Activated naive CD8-positive, alpha-beta T cell treated with anti-CD3 and anti-CD28 coated beads, Interleukin-2, amount 50 U/mL, for 16 hours (primary cell): ENCODE measurements at regions not wholly inside any gene's neighbourhood (a gene's known extent, or its start where the extent isn't known, plus 50 kb on each side); places are given as distances from the start of the nearest gene placed in this dataset.
A peak's percentile ranks its signal among the peaks of the same experiment; 100 is the strongest.
"Not testable (repeated sequence)": the region's sequence is repeated elsewhere in the genome, so short reads cannot be mapped to it uniquely, and the experiment has no call there.

Source experiments
- DNase-seq: peaks from one replicate; pipeline ENCODE4 v3.0.0-alpha.2; 2020; ENCODE audit warnings: low read depth, low spot score

- no peak for DNase-seq
Observed at GRCh38 chr5:133881576-133882388, 86.6 kb downstream of the C5orf15 start.

DNA sequence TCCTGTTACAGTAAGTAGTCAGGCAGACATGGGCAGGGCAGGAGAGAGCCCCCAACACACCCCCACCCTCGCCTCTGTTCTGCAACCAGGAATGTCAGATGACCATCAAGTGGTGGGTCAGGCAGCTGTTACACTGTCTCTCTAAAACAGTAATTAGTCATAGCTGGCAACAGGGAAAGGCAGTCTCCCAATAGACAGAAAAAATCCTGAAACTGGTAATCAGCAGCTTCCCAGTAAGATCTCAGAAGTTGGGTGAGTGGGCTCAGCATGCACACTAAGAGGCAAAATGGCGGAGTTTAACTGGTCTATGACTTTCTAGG lies 90.2 kb downstream of the C5orf15 start:
- no peak for DNase-seq

- no peak for DNase-seq
Observed at GRCh38 chr5:133877351-133878235, 90.8 kb downstream of the C5orf15 start.

GRCh38 chr5:133876266-133876665 lies 92.2 kb downstream of the C5orf15 start:
- no peak for DNase-seq

DNA sequence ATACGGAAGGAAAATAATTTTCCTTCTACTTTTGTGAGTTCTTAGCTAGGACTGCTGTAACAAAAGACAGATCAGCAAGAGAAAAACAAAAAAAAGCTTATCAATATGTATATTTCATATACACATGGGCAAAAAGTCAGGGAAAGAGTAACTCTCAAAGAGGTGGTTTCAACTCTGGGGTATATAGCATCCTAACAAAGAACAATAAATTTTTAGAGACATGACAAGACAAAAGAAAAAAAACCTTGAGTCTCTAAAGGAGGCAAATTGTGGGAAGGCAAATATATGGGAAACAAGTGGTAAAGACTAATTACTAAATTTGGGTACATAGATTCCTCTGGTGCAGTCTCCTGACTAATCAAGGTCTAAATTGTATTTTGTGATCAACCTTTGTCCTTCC lies 93.2 kb downstream of the C5orf15 start:
- DNase-seq, result no peak

DNA sequence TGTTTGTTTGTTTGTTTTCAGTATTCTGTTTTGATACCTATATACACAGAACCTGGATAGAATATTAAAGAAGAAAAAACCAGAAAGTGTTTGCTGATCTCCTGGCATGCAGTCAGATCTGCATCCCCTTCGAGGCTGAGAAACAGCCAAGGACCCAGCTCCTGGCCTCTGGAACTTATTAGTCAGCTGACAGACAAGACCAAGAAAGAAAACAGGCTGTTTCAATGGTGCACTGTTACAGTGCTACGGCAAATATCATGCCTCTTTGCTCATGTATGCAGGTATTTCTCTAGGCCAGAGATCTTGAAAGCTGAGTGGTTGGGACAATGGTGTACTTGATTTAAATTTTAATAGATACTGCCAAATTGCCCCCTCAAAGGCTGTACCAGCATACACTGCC lies 95.0 kb downstream of the C5orf15 start:
- DNase-seq, result no peak

DNA sequence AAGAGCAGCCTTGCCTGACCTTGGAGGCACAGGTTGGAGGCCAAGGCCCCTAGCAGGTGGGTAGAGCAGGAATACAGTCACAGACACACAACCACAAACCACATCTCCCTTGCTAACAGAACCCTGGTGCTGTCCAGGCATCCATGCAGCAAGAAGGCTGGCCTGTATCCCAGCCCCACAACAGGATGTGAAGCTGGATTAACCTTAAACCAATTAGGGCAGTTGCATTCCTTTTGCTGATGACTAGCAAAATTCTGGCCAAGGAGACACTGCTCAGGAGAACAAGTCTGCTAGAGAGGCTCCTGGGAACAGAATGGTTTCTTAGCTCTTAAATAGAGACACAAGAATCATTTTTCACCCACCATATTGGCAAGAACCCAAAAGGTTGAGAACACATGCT lies 97.8 kb downstream of the C5orf15 start:
- DNase-seq, result no peak

DNA sequence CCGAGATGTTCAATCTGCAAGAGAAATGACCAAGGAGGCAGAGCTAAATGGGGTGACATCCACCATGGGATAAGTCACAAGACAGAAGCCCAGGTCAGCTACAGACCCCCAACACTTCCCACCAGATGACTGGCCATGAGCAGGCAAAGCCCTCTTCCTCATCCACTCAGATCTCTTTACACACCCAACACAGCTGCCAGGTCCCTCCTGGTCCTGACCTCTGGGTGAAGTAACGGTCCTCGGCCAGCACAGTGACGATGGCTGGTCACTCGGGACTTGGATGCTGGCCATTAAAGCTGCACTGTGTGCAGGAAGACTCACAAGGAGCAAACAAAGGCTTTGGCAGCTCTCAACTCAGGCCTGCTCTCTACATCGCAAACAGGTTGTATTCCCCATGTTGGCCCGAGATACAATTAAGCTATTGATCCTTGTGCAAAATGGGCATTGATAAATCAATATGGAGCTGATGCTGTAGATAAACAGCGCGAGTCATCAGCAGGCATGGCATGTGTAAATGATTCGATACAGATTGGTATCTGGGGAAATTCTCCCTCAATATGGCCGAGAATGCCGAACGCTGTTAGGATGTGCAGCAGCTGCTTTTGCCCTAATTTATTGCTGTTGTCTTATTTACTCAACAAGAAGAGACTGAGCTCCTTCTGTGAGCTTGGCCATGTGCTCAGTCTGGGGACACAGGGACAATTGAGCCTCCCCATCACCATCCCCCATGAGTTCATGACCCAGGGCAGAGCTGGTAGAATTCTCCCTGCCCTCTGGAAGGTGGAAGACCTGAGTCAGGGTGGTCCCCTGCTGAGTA lies 98.7 kb downstream of the C5orf15 start:
- DNase-seq, result no peak

DNA sequence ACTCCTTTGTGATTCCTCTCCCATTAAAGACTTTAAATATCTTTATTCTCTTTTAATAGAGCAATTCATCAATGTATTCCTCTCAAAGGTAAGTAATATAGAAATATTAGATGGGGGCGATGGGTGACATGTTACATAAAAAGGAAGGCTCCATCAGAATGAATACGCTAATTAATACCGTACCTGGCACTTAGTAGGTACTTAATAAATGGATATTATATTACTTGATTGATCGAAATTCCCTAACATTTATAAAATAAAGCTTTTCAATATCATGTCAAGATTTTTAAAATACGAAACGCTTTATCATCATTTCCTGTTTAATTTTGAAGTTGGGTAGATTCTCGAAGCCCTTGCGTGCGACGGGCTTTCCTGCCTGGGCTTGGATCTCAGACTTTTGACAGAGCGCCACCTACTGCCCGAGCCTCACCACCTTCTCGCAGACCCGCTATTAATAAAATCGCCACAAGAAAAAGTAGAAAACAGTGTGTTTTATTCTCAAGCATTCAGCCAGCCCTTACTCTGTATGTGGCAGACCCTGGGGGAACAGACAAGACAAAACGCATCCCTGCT lies 99.4 kb downstream of the C5orf15 start:
- DNase-seq, result peak; percentile 69

DNA sequence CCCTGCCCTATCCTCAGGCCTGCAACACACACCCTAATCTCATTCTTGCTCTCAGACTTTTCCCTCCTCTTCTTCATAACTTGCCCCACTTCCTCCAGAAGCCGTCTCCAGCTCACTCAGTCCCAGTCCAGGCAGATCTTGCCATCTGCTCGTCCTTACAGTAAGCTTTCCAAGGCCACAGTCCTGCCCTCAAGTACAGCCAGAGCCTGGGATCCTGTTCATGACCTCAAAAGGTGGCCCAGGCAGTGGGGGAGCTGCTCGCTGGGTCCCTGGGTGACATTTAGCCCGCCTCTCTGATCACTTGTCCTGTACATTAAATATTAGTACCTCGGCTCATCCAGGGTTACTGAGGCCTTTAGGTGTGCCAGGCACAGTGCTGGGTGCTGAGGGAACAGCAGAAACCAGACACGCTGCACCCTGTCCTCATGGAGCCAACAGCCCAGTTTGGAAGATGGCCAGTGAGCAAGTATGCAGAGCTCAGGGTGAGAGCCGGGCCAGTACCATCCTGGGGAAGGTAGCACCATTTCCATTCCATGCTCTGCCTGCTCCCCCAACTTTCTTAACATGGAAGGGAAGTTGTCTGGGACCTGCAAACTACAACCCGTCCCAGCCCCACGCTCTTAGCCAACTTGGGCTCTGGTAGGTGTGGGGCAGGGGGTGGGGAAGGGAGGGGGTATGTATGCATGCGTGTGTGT lies 100.4 kb downstream of the C5orf15 start:
- no peak for DNase-seq

DNA sequence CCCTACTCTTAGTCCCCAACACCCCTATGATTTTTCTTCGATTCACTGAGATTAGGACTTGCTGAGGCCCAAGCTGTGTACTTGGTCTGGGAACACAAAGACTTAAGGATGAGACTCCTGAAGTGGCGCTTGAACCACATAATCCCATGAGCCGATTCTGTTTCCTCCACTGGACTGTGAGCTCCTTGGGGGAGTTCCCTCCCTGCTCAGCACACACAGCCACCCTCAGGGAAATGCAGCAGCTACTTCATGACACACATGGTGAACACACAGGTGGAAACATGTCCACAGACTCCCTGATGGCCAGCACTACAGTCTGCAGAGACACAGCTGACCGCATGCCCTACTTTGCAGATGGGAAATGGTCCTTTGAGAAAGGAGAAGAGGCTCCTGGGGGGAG lies 101.1 kb downstream of the C5orf15 start:
- no peak for DNase-seq

DNA sequence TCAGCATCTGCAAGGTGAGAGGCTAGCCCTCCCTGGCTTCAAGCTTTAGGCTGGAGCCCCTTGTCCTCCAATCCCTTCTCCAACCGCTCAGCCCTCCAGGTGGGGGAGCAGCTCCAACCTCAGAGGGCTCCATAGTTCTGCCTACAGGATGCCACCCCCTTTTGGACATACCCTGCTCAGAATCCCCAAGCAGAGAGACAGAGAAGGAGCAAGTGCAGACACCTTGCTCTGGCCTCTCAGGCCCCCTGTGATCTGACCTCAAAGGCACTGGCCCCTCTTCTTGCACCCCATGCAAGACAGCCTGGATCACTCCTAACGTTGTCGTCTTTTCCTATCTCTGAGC lies 101.6 kb downstream of the C5orf15 start:
- DNase-seq, result no peak

DNA sequence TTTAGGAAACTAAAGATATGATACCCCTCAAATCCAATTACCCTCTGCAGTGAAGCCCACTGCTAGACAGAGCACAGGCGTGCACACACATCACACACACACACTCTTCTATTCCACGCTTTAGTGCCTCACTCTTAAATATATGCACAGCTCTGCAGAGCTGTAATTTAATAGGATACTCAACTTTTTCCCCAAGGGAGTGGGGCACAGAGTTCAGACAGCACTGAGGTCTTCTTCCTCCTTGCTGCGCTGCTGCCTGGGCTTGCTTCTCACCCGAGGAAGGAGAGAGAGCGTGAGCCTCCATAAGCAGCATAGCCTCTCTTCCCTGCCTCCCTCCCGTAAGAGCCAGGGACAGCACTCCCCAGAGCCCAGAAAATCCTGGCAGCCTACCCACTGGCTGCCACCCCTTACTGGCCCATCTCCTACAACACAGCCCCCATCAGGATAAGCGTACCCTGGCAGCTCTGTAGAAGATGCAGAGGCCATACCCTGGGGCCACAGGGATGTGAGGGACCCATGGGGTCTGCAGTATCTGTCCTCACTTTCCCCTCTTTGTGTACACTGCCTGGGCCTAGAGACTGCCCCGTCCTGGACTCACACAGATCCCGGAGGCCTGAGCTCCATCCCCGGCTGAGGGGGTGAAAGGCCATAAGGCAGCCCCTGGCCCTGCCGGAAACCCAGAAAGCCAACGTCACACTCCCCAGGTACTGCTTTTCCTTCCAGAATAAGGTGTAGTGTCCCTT lies 102.1 kb downstream of the C5orf15 start:
- DNase-seq, result no peak

DNA sequence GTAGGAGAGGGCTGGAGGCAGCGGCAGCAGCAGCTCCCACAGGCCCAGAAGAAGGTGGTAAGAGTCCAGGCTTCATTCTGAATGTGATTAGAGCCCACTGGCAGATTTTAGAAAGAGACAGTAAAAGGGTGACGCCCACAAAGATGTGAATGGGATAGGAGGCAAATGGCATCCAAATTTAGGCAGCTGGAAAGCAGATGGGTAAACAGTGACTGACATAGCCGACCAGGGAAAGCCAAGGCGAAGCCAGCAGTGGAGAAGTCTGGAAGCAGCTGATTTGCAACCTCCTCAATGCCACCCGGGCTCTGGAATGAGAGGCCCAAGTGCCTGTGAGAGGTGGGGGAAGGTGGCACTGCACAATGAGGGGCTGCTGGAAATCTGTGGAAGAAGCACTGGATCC lies 103.3 kb downstream of the C5orf15 start:
- DNase-seq, result no peak

GRCh38 chr5:133864711-133865110 lies 103.7 kb downstream of the C5orf15 start:
- DNase-seq, result no peak

- no peak for DNase-seq
Observed at GRCh38 chr5:133863857-133864585, 104.4 kb downstream of the C5orf15 start.

DNA sequence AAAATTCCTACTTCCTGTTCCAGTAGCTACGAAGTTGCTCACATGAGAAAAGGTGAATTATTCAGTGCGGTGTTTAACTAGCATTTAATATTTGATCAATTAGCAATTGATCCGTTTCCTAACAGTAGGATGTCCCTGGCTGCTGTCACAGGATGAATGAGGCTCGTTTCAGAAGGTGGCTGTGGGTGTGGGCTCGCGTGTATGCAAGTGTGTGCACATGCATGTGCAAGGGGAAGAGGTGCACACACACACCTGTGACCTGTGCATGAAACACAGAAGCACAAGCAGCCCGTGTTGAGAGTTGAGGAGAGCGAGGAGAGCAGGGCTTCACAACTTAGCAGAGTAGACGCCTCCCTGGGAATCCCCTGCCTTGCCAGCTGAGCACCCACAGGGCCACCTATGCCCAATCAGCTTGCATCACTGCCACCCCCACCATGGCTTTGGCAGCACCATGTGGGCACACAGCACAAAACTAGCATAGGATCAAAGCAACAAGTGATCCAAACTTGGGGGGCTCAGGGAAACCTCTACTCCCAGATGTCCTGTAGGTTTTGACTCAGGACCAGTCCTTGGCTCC lies 107.2 kb downstream of the C5orf15 start:
- DNase-seq, result no peak

- no peak for DNase-seq
Observed at GRCh38 chr5:133859073-133859472, 109.4 kb downstream of the C5orf15 start.

- DNase-seq, result not testable (repeated sequence)
Observed at GRCh38 chr5:133857595-133858313, 110.7 kb downstream of the C5orf15 start.
